ENCODE measurements at regions not wholly inside any gene's neighbourhood (a gene's known extent, or its start where the extent isn't known, plus 50 kb on each side); places are given as distances from the start of the nearest gene placed in this dataset.

DNA sequence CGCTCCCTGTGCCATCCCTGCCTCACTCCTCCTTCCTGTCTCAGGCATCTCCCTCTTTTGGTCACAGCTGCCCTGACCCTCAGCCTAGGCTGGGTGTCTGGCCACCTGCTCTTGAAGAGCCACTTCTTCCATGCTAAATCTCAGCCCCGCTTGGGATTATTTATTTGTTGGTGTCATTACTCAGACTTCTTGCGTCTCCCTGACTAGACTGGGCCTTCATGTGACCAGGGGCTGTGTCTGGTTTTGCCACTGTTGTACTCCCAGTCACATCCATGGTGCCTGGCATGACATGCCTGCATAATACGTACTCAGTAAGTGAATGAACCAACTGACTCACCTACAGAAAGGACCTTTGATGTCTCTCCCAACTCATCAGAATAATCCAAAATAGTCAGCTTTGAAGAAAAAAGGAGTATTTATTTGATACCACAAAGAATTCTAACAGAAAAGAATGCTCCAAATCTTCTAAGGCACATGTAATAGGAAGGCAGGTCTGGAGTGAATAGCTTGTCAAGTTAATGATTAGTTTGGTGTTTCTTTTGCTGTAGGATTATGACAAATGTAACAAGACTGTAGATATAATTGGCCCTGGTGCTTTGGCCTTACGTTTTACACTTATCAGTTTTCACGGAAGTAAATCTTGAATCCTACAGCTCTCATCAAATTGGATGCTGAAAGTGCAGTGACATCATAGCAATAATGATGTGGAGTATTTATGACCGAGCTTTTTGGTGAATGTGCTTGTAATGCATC is 84.0 kb downstream of the ALOX5AP start (continued):
- TF ChIP-seq, protein P1, sequence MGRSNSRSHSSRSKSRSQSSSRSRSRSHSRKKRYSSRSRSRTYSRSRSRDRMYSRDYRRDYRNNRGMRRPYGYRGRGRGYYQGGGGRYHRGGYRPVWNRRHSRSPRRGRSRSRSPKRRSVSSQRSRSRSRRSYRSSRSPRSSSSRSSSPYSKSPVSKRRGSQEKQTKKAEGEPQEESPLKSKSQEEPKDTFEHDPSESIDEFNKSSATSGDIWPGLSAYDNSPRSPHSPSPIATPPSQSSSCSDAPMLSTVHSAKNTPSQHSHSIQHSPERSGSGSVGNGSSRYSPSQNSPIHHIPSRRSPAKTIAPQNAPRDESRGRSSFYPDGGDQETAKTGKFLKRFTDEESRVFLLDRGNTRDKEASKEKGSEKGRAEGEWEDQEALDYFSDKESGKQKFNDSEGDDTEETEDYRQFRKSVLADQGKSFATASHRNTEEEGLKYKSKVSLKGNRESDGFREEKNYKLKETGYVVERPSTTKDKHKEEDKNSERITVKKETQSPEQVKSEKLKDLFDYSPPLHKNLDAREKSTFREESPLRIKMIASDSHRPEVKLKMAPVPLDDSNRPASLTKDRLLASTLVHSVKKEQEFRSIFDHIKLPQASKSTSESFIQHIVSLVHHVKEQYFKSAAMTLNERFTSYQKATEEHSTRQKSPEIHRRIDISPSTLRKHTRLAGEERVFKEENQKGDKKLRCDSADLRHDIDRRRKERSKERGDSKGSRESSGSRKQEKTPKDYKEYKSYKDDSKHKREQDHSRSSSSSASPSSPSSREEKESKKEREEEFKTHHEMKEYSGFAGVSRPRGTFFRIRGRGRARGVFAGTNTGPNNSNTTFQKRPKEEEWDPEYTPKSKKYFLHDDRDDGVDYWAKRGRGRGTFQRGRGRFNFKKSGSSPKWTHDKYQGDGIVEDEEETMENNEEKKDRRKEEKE (IDR thresholded peaks at IDR 0.05): no peak
- TF ChIP-seq, protein P2, sequence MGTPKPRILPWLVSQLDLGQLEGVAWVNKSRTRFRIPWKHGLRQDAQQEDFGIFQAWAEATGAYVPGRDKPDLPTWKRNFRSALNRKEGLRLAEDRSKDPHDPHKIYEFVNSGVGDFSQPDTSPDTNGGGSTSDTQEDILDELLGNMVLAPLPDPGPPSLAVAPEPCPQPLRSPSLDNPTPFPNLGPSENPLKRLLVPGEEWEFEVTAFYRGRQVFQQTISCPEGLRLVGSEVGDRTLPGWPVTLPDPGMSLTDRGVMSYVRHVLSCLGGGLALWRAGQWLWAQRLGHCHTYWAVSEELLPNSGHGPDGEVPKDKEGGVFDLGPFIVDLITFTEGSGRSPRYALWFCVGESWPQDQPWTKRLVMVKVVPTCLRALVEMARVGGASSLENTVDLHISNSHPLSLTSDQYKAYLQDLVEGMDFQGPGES (IDR thresholded peaks at IDR 0.05): no peak
- TF ChIP-seq, protein P3, sequence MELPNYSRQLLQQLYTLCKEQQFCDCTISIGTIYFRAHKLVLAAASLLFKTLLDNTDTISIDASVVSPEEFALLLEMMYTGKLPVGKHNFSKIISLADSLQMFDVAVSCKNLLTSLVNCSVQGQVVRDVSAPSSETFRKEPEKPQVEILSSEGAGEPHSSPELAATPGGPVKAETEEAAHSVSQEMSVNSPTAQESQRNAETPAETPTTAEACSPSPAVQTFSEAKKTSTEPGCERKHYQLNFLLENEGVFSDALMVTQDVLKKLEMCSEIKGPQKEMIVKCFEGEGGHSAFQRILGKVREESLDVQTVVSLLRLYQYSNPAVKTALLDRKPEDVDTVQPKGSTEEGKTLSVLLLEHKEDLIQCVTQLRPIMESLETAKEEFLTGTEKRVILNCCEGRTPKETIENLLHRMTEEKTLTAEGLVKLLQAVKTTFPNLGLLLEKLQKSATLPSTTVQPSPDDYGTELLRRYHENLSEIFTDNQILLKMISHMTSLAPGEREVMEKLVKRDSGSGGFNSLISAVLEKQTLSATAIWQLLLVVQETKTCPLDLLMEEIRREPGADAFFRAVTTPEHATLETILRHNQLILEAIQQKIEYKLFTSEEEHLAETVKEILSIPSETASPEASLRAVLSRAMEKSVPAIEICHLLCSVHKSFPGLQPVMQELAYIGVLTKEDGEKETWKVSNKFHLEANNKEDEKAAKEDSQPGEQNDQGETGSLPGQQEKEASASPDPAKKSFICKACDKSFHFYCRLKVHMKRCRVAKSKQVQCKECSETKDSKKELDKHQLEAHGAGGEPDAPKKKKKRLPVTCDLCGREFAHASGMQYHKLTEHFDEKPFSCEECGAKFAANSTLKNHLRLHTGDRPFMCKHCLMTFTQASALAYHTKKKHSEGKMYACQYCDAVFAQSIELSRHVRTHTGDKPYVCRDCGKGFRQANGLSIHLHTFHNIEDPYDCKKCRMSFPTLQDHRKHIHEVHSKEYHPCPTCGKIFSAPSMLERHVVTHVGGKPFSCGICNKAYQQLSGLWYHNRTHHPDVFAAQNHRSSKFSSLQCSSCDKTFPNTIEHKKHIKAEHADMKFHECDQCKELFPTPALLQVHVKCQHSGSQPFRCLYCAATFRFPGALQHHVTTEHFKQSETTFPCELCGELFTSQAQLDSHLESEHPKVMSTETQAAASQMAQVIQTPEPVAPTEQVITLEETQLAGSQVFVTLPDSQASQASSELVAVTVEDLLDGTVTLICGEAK (IDR thresholded peaks at IDR 0.05; ENCODE audit: borderline replicate concordance): no peak

All from GM12878 (cell line).